SK-N-SH treated with all-trans-retinoic acid at 6 μM for 48 hours (cell line): ENCODE measurements at regions not wholly inside any gene's neighbourhood (a gene's known extent, or its start where the extent isn't known, plus 50 kb on each side); places are given as distances from the start of the nearest gene placed in this dataset.

Source experiments
- ATAC-seq: fragments of 200-7000 bp; cut with Tn5 transposase; 3 replicates; pipeline ENCODE4 v1.9.1; 2020; ENCODE audit warnings: mild to moderate bottlenecking, moderate library complexity
- ARNTL ChIP-seq: fragments of 450-650 bp; formaldehyde crosslinking; IDR thresholded peaks from 2 replicates; pipeline ENCODE4 v1.5.0; 2020; ENCODE audit warnings: low read depth, mild to moderate bottlenecking, moderate library complexity, borderline replicate concordance
- BACH2 ChIP-seq: fragments of 250-450 bp; sonication (Bioruptor Pico); IDR thresholded peaks from 2 replicates; pipeline ENCODE4 v1.9.0; 2021; ENCODE audit warnings: mild to moderate bottlenecking, borderline replicate concordance
- CSDC2 ChIP-seq: fragments of 250-450 bp; sonication (Bioruptor Pico); IDR thresholded peaks from 2 replicates; pipeline ENCODE4 v1.5.0; 2020; ENCODE audit warnings: mild to moderate bottlenecking, moderate library complexity
- ESRRG ChIP-seq: fragments of 250-450 bp; sonication (Bioruptor Pico); IDR thresholded peaks from 2 replicates; pipeline ENCODE4 v1.6.1; 2021; ENCODE audit warnings: mild to moderate bottlenecking
- GLIS3 ChIP-seq: fragments of 250-450 bp; sonication (Bioruptor Pico); IDR thresholded peaks from 2 replicates; pipeline ENCODE4 v1.5.0; 2020; ENCODE audit warnings: mild to moderate bottlenecking, moderate library complexity
- ISL1 ChIP-seq: fragments of 250-450 bp; sonication (Bioruptor Pico); IDR thresholded peaks from 2 replicates; pipeline ENCODE4 v2.1.2; 2022; ENCODE audit warnings: mild to moderate bottlenecking, moderate library complexity
- OSR1 ChIP-seq: fragments of 250-450 bp; sonication (Bioruptor Pico); IDR thresholded peaks from 2 replicates; pipeline ENCODE4 v1.8.0; 2022; ENCODE audit warnings: moderate library complexity, mild to moderate bottlenecking, inconsistent platforms
- RARB ChIP-seq: fragments of 250-450 bp; sonication (Bioruptor Pico); IDR thresholded peaks from 2 replicates; pipeline ENCODE4 v1.8.0; 2021; ENCODE audit warnings: mild to moderate bottlenecking, moderate library complexity
- SNAI2 ChIP-seq: fragments of 250-450 bp; sonication (Bioruptor Pico); IDR thresholded peaks from 2 replicates; pipeline ENCODE4 v1.5.0; 2020; ENCODE audit warnings: mild to moderate bottlenecking, moderate library complexity
- TCF4 ChIP-seq: fragments of 250-450 bp; sonication (Bioruptor Pico); IDR thresholded peaks from 2 replicates; pipeline ENCODE4 v1.8.0; 2021; ENCODE audit warnings: mild to moderate bottlenecking, moderate library complexity, borderline replicate concordance
- TOX ChIP-seq: fragments of 250-450 bp; sonication (Bioruptor Pico); IDR thresholded peaks from 2 replicates; pipeline ENCODE4 v1.8.0; 2021; ENCODE audit warnings: mild to moderate bottlenecking, moderate library complexity, borderline replicate concordance
- ZC3H10 ChIP-seq: fragments of 250-450 bp; sonication (Bioruptor Pico); IDR thresholded peaks from 2 replicates; pipeline ENCODE4 v1.5.1; 2021; ENCODE audit warnings: mild to moderate bottlenecking, moderate library complexity
- ZFP3 ChIP-seq: fragments of 250-450 bp; sonication (Bioruptor Pico); IDR thresholded peaks from 2 replicates; pipeline ENCODE4 v1.5.0; 2020; ENCODE audit warnings: mild to moderate bottlenecking, moderate library complexity
- ZFP30 ChIP-seq: fragments of 450-650 bp; formaldehyde crosslinking; IDR thresholded peaks from 2 replicates; pipeline ENCODE4 v1.5.0; 2022; ENCODE audit warnings: mild to moderate bottlenecking, moderate library complexity
- ZNF565 ChIP-seq: fragments of 450-650 bp; formaldehyde crosslinking; conservative IDR thresholded peaks from 2 replicates; pipeline ENCODE4 v1.5.0; 2020; ENCODE audit warnings: low read depth, mild to moderate bottlenecking, moderate library complexity
- ZNF8 ChIP-seq: fragments of 450-650 bp; formaldehyde crosslinking; IDR thresholded peaks from 2 replicates; pipeline ENCODE4 v1.5.0; 2020; ENCODE audit warnings: mild to moderate bottlenecking, moderate library complexity
- TF ChIP-seq, protein P1 (sequence below): fragments of 250-450 bp; sonication (Bioruptor Pico); IDR thresholded peaks from 2 replicates; pipeline ENCODE4 v1.5.0; 2020; ENCODE audit warnings: mild to moderate bottlenecking, moderate library complexity
- TF ChIP-seq, protein P2 (sequence below): fragments of 250-450 bp; sonication (Bioruptor Pico); IDR thresholded peaks from 2 replicates; pipeline ENCODE4 v1.5.1; 2020; ENCODE audit warnings: low read depth, mild to moderate bottlenecking, moderate library complexity
- TF ChIP-seq, protein P3 (sequence below): fragments of 250-450 bp; sonication (Bioruptor Pico); IDR thresholded peaks from 2 replicates; pipeline ENCODE4 v1.5.1; 2021; ENCODE audit warnings: mild to moderate bottlenecking, moderate library complexity

DNA sequence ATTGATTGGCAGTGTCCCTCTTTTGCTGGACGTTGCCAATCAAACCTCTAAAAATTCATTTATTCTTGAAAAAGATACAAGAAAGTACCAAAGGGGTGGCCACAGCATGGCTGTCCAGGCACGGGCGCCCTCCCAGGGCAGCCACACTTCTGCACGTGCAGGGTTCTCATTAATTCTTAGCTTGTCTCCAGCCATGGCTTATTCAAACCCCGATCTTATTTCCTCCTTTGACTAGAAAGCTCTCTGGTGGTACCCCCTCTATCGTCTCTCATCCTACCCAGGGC is 123.9 kb downstream of the CTTN start:
- no peak for TF ChIP-seq ZNF8 (CRISPR knock-in tag)
- TF ChIP-seq ESRRG (CRISPR knock-in tag): no peak
- TF ChIP-seq TOX (CRISPR knock-in tag): no peak
- TF ChIP-seq ZFP3 (CRISPR knock-in tag): no peak
- TF ChIP-seq GLIS3: no peak
- TF ChIP-seq TCF4 (CRISPR knock-in tag): no peak
- TF ChIP-seq, protein P1, sequence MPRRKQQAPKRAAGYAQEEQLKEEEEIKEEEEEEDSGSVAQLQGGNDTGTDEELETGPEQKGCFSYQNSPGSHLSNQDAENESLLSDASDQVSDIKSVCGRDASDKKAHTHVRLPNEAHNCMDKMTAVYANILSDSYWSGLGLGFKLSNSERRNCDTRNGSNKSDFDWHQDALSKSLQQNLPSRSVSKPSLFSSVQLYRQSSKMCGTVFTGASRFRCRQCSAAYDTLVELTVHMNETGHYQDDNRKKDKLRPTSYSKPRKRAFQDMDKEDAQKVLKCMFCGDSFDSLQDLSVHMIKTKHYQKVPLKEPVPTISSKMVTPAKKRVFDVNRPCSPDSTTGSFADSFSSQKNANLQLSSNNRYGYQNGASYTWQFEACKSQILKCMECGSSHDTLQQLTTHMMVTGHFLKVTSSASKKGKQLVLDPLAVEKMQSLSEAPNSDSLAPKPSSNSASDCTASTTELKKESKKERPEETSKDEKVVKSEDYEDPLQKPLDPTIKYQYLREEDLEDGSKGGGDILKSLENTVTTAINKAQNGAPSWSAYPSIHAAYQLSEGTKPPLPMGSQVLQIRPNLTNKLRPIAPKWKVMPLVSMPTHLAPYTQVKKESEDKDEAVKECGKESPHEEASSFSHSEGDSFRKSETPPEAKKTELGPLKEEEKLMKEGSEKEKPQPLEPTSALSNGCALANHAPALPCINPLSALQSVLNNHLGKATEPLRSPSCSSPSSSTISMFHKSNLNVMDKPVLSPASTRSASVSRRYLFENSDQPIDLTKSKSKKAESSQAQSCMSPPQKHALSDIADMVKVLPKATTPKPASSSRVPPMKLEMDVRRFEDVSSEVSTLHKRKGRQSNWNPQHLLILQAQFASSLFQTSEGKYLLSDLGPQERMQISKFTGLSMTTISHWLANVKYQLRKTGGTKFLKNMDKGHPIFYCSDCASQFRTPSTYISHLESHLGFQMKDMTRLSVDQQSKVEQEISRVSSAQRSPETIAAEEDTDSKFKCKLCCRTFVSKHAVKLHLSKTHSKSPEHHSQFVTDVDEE (CRISPR knock-in tag): no peak
- no peak for TF ChIP-seq ZNF565
- TF ChIP-seq, protein P2, sequence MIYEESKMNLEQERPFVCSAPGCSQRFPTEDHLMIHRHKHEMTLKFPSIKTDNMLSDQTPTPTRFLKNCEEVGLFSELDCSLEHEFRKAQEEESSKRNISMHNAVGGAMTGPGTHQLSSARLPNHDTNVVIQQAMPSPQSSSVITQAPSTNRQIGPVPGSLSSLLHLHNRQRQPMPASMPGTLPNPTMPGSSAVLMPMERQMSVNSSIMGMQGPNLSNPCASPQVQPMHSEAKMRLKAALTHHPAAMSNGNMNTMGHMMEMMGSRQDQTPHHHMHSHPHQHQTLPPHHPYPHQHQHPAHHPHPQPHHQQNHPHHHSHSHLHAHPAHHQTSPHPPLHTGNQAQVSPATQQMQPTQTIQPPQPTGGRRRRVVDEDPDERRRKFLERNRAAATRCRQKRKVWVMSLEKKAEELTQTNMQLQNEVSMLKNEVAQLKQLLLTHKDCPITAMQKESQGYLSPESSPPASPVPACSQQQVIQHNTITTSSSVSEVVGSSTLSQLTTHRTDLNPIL (CRISPR knock-in tag): no peak
- TF ChIP-seq ZFP30 (CRISPR knock-in tag): no peak
- TF ChIP-seq ZC3H10 (CRISPR knock-in tag): no peak
- no peak for TF ChIP-seq BACH2
- TF ChIP-seq OSR1 (CRISPR knock-in tag): no peak
- no peak for TF ChIP-seq RARB (CRISPR knock-in tag)
- ATAC-seq: no peak

DNA sequence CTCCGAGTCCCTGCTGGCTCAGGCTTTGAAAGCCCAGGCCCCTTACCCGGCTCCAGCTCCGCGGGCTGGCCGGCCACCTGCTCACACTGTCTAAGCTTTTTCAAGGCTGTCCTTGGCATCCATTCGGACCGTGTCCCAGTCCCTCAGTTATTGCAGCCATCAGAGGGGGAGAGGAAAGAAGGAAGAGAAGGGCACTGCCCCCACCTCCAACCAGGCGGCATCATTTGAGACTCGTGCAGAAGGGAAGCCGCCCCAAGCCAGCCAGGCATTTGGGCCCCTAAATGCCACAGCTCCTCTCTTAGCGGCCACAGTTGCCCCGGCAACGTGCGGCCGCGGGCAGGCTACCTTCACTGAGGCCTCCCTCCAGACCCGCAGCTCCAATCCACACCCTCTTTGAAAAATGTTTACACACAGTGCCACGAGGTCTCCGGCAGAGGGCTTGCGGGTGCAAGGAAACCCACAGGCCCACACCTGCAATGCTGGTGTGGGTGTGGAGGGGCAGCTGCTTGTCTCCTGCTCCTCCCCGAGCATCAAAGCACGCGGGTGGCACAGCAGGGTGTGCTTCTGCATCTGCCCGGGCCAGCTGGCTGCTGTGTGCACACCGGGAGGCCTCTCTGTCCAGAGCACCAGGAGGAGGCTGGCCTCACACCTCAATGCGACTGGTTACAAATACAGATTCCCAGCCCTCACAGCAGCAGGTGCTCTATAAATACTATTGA is 124.4 kb downstream of the CTTN start:
- TF ChIP-seq ZFP3 (CRISPR knock-in tag) (no peak), CSDC2 (CRISPR knock-in tag) (no peak), ESRRG (CRISPR knock-in tag) (no peak), ISL1 (CRISPR knock-in tag) (no peak)

DNA sequence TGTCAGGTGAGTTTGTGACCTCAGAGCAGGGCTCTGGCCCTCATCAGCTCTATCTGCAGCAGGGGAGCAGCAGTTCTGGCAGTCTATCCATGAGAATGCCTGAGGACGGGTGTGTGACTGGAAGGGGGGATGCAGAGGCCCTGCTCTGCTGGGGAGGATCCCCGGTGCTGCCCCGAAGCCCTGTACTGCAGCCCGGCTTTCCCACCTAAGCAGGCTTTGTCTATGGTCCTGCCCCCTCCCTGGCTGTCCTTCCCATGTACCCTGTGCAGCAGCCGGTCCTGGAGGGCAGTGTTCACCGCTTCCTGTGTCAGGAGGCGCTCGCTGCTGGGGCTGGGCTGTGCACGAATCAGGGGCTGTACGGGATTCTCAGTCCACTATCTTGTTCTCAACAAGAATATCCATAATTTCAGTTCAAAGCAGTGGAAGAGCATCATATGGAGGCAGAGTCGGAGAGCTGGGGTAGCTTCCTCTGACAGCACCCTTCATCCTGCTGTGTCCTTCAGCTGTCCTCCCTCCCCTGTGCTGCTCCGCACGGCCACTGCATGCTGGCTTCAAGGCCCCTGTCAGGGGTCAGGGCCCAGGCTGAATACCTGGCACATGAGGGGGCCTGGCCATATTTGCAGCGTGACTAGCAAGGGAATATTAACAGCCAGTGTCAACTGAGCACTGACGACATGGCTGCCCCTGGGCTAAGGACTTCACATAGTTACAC is 125.2 kb downstream of the CTTN start:
- no peak for ATAC-seq
- TF ChIP-seq, protein P1 (CRISPR knock-in tag): no peak
- TF ChIP-seq, protein P3, sequence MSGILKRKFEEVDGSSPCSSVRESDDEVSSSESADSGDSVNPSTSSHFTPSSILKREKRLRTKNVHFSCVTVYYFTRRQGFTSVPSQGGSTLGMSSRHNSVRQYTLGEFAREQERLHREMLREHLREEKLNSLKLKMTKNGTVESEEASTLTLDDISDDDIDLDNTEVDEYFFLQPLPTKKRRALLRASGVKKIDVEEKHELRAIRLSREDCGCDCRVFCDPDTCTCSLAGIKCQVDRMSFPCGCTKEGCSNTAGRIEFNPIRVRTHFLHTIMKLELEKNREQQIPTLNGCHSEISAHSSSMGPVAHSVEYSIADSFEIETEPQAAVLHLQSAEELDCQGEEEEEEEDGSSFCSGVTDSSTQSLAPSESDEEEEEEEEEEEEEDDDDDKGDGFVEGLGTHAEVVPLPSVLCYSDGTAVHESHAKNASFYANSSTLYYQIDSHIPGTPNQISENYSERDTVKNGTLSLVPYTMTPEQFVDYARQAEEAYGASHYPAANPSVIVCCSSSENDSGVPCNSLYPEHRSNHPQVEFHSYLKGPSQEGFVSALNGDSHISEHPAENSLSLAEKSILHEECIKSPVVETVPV (CRISPR knock-in tag): no peak
- TF ChIP-seq TOX (CRISPR knock-in tag): no peak
- no peak for TF ChIP-seq BACH2
- no peak for TF ChIP-seq ARNTL (CRISPR knock-in tag)
- no peak for TF ChIP-seq RARB (CRISPR knock-in tag)
- TF ChIP-seq ISL1 (CRISPR knock-in tag): no peak
- no peak for TF ChIP-seq ZFP3 (CRISPR knock-in tag)
- no peak for TF ChIP-seq SNAI2 (CRISPR knock-in tag)
- TF ChIP-seq ZNF565: no peak
- TF ChIP-seq ZC3H10 (CRISPR knock-in tag): no peak
- no peak for TF ChIP-seq TCF4 (CRISPR knock-in tag)

More for the DNA sequence above, 124.4 kb downstream of the CTTN start:
- no peak for ATAC-seq
